NB4 (cell line): ENCODE measurements at regions not wholly inside any gene's neighbourhood (a gene's known extent, or its start where the extent isn't known, plus 50 kb on each side); places are given as distances from the start of the nearest gene placed in this dataset.

Experiments
- CTCF ChIP-seq: IDR thresholded peaks from one replicate; pipeline ENCODE4 v1.5.1; 2012; ENCODE audit warnings: low read depth, low read length
- MAX ChIP-seq: IDR thresholded peaks from 2 replicates; pipeline ENCODE4 v1.6.1; 2011; ENCODE audit warnings: low read depth, low read length
- MYC ChIP-seq: IDR thresholded peaks from 2 replicates; pipeline ENCODE4 v1.6.1; 2011; ENCODE audit warnings: low read depth, low read length
- POLR2A ChIP-seq: IDR thresholded peaks from 2 replicates; pipeline ENCODE4 v1.6.1; 2011; ENCODE audit warnings: mild to moderate bottlenecking; ENCODE audit not compliant: insufficient read length; ENCODE audit errors: extremely low read depth

GRCh38 chr2:167844714-167845530 is 402.5 kb downstream of the STK39 start:
- TF ChIP-seq CTCF (peak; percentile 48), MAX (no peak), POLR2A (no peak), MYC (no peak)
